ENCODE measurements at regions not wholly inside any gene's neighbourhood (a gene's known extent, or its start where the extent isn't known, plus 50 kb on each side); places are given as distances from the start of the nearest gene placed in this dataset.
"Not testable (repeated sequence)": the region's sequence is repeated elsewhere in the genome, so short reads cannot be mapped to it uniquely, and the experiment has no call there.

- peak in 2 of 3 donors; percentile 4 to 7 for DNase-seq
Observed at GRCh38 chrX:129361576-129361975, 161.7 kb downstream of the SMARCA1 start.

DNA sequence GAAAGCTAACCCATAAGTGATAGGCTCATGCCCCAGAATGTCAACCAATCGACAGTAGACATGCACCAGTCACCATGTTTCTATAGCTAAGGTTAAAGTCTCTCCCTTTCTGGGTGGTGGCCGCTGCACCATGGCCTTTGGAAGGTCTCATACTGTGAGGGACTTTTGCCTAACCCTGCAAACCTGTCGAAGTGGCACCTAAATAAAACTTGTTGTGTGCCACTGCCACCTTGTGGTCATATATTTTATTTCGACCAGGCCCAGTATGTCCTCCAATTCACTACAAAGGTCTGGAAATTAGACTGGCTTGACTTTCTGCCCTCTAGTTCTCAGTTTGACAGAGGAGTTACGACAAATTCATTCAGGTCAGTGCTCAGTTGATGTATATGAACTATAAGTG lies 163.1 kb downstream of the SMARCA1 start:
- DNase-seq = peak in 2 of 3 donors; percentile 9 to 27

DNA sequence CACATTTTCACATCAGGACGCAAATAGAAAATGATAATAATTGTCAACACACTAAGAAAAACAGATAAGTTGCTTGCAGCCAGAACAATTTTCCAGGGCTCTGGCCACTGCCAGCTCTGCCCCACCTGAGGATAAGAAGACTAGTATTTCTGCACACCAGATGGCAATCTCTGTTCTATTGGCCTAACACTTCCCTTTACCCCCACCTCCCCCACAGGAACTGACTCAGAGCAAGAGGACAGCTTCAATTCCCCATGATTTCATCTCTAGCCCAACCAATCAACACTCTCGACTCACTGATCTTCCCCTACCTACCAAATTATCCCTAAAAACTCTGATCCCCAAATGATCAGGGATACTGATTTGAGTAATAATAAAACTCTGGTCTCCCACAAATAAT lies 164.0 kb downstream of the SMARCA1 start:
- DNase-seq = no peak

GRCh38 chrX:129357428-129357827 lies 165.9 kb downstream of the SMARCA1 start:
- DNase-seq = not testable (repeated sequence)

- no peak for DNase-seq
Observed at GRCh38 chrX:129347291-129347690, 176.0 kb downstream of the SMARCA1 start.

GRCh38 chrX:129346574-129346973 lies 176.7 kb downstream of the SMARCA1 start:
- no peak for DNase-seq

GRCh38 chrX:129337264-129337663 lies 186.0 kb downstream of the SMARCA1 start:
- not testable (repeated sequence) for DNase-seq

GRCh38 chrX:129323115-129323514 lies 200.2 kb downstream of the SMARCA1 start:
- no peak for DNase-seq

DNA sequence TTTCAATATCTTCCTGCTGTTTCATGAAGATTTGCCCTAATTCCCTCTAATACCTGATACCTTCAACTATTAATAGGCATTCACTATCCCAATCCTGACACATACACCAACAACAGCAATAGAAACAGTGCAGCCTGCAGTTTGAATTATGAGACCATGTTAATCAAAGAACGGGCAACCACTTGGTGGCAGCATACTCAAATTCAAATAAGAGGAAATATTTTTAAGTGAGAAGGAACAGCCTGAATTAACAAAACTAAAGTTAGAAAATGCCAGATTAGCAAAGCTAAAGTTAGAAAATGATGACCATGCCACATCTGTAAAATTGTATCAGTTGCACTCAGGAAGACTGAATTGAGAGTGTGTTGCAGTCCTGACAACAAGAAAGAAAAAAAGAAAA lies 204.9 kb downstream of the SMARCA1 start:
- no peak for DNase-seq

GRCh38 chrX:129316461-129316860 lies 206.8 kb downstream of the SMARCA1 start:
- DNase-seq = no peak

DNA sequence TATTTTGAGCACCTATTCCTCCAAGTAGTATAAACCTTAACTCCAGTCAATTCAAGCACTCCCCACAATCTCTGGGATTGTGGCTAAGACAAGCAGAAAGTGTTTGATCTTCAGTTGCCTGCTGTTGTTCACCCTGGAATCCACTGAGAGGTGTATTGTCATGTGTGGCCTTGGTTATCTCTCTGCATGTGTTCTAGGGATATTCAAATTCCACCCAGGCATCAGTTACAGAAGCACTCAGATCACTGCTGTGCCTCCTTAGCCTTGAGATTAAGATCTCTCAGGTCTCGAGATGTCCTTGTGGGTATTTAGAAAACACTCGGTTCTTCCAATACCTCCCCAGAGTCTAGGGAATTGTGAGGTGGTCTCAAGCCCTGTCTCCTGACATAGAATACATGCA lies 213.3 kb downstream of the SMARCA1 start:
- no peak for DNase-seq

- DNase-seq = no peak
Observed at GRCh38 chrX:129262912-129263311, 260.4 kb downstream of the SMARCA1 start.

DNA sequence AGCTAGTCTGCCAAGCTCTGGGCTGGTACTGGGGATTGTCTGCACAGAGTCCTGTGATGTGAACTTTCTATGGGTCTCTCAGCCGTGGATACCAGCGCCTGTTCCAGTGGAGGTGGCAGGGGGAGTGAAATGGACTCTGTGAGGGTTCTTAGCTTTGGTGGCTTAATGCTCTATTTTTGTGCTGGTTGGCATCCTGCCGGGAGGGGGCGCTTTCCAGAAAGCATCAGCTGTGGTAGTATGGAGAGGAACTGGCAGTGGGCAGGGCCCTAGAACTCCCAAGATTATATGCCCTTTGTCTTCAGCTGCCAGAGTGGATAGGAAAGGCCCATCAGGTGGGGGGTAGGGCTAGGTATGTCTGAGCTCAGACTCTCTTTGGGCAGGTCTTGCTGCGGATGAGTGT lies 267.8 kb downstream of the SMARCA1 start:
- not testable (repeated sequence) for DNase-seq

DNA sequence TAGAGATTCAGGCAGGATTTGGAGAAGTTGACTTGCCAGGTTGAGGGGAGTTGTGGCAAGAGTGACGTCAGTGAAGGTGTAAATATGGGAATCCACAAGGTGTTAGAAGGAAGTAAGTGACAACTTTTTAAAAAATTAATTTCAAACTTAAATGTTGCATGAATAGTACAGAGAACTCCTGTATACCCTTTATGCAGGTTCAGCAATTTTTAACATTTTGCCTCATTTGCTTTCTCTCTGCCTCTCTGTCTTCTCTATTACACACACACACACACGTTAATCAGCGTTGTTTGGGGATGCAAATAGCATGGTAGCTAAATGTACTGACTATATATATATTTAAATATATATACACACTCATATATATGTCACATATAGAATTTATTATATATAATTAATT lies 273.7 kb downstream of the SMARCA1 start:
- no peak for DNase-seq

GRCh38 chrX:129247642-129248041 lies 275.6 kb downstream of the SMARCA1 start:
- no peak for DNase-seq

- peak; percentile 20 to 49 (median 21) for DNase-seq
Observed at GRCh38 chrX:129239371-129239770, 283.9 kb downstream of the SMARCA1 start.

DNA sequence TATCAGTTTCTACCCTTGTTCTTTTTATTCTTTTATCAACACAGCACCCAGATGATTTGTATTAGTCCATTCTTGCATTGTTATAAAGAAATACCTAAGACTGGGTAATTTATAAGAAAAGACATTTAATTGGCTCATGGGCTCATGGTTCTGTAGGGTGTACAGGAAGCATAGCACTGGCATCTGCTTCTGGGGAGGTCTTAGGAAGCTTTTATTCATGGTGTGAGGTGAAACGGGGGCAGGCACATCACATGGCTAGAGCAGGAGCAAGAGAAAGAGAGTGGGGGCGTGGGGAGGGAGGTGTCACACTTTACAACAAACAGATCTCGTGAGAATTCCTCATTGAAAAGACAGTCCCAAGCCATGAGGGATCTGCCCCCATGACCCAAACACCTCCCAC lies 285.3 kb downstream of the SMARCA1 start:
- DNase-seq = no peak

DNA sequence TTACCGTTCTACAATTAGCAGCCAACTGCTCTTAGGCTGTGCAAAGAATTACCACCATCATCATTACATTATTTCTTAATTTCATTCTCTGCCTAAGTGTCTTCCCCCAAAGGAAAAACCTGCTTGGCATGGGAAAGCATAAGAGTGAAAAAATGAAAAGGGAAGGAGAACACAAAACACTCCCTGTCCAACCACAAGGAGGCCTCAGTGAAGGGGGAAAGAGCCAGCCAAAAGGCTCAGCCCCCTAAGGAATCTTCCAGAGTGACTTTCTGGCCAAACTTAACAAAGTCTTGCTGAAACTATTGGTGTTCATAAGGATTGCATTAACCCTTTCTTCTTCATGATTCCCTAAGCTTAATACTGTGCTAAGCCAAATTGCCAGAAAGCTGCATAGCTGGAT lies 287.4 kb downstream of the SMARCA1 start:
- DNase-seq = peak in 2 of 3 donors; percentile 9 to 37

DNA sequence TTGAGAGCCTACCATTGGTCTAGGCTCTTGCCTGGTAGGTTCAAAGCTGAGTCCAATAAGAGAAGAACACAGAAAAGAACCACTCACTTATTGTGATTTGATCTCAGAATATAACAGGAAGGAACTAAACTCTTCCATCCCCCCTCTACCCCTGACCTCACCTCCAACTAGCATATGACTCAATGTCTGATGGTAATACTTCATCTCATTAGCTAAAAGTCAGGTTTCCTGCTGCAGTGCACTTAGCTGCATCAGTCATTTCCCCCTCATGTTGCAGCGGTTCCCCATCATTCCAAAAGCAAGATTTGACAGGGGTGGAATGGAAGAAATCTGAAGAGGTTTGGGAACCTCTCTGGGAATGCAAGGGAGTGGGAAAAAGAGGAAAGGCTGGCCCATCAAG lies 289.5 kb downstream of the SMARCA1 start:
- no peak for DNase-seq

- DNase-seq = no peak
Observed at GRCh38 chrX:129230850-129231512, 292.3 kb downstream of the SMARCA1 start.

GRCh38 chrX:129230168-129230567 lies 293.1 kb downstream of the SMARCA1 start:
- DNase-seq = no peak

DNA sequence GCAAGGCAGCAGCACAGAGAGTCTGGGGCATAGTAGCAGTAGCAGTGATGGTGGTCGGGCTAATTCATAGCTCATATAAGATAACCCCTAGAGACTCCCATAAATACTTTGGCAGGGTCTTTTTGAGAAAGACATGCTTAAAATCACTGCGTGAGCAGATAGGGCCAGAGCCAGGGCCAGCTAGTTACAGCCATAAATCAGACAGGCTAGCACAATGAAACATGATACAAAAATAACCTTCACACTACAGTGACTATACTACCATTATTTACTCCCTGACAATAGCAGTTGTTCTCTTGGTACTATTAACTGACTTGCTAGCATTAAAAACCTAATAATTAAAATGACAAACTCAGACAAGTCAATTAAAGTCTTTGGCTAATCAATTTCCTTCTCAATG lies 295.9 kb downstream of the SMARCA1 start:
- DNase-seq = no peak

DNA sequence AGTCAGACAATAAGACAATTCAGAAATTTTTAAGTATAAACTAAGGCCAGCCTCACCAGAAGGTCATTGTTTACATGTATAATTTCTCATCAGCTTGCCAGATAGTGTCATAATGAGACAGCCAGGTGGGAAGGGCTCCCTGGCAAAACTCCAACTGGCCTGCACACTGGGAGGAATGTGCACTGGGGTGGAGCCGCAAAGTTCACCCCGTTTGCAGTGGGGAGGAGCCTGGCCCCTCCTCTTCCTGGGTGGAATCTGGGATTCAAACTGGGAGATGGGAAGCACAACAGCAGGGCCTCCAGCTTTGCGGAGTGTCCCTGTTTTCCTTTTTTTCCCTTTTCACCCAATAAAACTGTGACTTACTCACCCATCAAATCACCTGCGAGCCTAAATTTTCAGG lies 329.9 kb downstream of the SMARCA1 start:
- DNase-seq = peak in 2 of 3 donors; percentile 13 to 22

GRCh38 chrX:129188231-129188630 lies 335.1 kb downstream of the SMARCA1 start:
- DNase-seq = no peak
